NCI-H146 (cell line): ENCODE measurements at regions not wholly inside any gene's neighbourhood (a gene's known extent, or its start where the extent isn't known, plus 50 kb on each side); places are given as distances from the start of the nearest gene placed in this dataset.
A peak's percentile ranks its signal among the peaks of the same experiment; 100 is the strongest.

Experiments used
- DNase-seq: peaks from one replicate; lab custom pipeline; 2025; lab: John Stamatoyannopoulos, UW

DNA sequence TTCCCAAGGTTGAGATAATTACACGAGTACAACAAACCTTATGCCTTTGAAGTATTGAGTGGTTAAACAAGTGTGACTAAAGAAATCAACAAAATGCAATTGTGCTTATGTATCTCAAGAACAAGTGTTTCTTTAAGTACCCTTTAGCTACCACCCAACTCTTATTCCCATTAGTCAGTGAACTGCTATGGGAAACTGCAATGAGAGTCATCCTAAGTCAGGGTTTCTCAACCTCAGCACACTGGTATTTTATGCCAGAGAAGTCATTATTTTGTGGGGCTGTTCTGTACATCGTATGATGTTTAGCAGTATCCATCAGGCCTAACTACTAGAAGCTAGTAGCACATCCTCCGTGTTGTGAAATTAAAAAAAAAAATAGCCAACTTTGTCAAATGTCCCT, 549.1 kb upstream of the BOD1L1 start:
- DNase-seq, result no peak

DNA sequence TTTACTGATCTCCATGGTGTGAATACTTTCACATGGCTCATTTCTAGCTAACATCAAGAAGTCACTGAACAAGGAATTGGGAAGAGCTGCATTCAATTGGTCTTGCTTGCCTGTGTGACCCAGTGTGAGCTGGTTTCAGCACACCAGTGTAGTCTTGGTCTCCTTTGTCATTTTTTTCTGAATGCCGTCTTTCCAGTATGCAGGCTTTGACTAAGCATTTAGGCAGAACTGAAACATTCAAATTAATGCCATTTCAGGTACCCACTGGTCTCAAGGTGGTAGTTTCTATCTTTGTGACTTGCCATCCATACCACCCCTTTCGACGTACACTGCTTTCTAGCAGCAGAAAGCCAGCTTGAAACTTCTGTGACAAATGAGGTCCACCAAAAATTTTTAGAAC, 550.5 kb upstream of the BOD1L1 start:
- DNase-seq, result no peak

DNA sequence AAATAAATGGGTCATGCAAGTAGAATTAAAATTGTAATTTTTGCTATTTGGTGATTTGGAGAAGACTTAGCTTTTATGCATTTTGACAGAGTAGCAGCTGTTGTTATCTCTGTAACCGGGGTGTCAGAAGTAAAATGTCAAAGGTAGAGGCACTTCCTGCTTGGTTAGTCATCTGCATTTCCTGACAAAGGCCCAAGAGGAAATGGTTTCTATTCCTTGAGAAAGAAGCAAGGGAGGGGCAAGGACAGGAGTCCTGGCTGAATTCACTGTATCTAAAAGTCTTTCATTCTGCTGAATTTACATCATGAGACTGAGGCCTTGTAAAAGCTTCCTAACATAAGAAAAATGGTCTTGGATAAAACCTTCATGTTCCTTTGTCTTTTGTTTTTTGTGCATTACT, 550.9 kb upstream of the BOD1L1 start:
- DNase-seq, result no peak

DNA sequence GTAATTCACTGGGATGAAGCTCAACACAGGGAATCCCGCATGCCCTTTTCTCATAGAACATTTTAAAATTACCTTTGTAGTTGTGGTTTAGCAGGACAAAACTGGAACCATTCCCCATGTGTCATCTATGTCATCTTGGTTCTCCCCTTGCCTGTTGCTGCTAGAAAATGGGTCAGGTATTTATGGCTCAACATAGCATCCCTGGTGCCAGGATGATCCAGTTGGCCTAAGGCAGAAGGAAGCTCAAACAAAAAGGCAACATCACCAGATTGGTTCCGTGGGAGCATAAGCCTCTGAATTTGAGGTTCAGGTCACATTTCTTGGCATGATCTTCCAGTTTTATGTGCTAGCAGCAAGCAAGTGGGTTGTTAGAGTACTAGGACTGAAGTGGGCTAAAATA, 552.6 kb upstream of the BOD1L1 start:
- DNase-seq, result no peak

DNA sequence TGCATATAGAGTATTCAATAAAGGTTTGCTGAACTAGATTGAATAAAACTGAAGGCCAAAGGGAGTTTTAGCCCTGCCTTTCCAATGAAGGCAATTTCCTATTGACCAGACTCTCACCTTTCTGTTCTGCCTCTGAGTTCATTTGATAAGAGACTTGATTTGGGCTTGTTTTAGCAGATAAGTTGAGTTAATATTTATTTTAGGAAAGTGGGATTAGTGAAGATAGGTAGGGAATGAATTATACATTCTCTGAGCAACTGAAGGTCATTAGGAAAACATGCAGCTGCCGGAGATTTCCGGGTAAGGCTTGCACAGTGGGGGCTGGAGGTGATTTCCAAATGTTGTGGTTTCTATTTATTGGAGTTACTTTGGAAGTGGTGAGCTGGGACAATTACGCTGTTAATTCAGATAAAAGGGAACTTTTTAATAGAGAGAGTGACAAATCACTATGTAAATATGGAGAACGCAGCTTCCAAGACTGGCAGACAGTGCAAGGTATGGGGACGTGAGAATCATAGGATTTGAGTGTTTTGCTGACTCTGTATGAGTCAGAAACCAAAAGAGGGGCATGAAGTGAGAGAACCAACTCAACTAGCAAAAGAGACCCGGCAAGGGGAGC, 553.6 kb upstream of the BOD1L1 start:
- peak; percentile 73 for DNase-seq

DNA sequence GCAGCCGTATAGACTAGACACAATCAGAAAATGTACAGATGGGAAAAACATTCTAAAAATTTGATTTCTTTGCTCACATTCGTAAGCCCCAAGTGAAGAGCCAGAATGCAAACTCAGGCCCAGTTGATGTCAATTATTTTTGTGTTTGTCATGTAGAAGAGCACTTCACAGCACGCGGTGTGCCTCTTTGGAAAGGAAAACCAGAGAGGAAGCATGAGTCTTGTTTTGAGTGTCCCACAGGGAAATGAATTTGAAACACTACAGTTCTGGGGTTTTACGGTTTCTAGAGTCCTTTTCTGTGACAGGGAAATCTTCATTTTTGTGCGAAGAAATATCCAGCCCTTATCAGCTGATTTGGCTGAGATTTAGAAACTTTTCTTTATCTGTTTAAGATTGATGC, 554.6 kb upstream of the BOD1L1 start:
- no peak for DNase-seq

DNA sequence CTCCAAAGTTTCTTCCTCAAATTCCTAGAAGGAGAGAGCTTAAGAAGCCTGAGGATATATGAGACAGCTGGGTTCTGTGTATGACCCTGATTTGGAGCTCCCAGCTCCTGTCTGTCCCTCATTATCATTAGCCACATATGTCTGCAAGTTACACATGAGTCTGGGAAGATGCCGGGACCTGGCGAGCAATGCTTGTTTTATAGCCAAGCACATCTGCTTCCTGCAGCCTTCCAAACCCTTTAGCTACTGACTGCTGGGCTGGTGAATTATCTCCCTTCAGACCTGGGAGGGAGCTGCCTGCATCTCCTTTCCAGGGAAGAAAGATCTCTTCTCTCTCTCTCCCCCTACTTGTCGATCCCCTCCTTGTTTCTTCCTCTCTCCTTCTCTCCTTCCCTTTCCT, 556.7 kb upstream of the BOD1L1 start:
- DNase-seq, result peak; percentile 4

DNA sequence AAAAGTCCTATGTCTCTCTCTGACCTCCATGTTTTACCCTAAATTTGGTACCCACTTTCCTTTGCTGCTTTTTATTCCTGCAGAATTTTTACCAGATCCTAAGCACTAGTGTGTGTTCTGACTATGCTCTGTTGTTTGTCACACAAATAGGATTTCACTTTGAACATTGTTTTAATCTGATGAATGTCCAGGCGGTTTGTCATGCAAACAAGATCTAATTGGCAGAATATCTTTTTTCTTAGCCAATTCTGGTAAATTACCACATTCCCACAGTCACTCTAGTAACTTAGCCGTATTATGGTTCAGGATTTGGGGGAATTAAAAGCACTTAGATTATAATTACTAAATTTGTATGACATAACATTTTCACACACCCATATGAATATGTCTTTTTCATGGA, 557.2 kb upstream of the BOD1L1 start:
- no peak for DNase-seq

DNA sequence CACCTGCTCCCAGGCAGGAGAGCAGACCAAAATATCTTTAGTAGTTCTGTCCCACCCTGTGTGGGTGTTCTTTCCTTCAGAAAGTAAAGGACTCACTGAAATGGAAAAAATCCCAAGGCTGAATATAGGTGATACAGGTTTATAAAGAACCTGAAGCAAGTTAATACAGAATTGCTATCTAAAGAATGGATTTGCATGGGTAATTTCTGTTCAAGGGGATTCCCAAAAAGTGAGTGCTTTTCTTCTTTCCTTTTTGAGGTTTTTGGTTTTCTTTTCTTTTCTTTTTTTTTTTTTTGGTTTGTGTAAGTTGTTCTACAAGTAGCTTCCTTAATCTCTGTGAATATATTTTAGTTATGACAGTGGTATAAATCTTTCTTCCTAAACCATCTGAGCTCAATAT, 560.7 kb upstream of the BOD1L1 start:
- DNase-seq, result no peak

DNA sequence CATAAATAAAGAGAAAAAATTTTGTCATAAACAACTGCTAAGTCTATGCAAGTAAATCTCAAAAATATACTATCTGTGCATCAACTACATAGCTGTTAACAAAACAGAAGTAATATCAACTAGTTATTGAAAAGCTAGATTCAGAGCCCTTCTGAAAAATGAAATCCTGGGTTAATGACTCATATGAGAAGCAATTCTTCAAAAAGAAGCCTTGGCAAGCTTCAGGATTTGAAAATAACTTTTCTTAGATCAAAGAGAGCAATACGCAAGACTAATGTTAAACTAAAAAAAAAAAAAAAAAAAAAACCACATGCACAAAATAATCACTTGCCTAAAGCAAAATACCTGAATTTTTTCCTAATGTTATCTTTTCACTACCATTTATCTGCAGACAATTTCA, 566.1 kb upstream of the BOD1L1 start:
- DNase-seq, result no peak

DNA sequence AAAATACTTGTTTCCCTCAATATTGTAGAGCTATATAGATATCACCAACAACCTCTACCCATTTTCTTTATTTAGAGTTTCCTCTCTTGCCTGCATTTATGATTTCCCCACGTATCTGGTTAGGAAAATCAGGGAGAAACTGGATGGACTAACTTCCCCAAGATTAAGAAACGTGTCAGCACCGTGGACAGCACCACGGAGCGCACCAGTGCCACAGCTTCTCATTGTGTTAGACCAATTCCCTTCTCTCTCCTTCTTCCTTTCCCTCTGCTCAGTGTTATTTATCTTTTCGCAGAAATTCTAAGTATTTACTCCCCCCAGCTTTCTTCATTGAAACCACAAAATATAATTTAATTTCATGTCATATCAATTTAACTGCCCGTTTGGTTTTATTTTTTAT, 568.6 kb upstream of the BOD1L1 start:
- no peak for DNase-seq

DNA sequence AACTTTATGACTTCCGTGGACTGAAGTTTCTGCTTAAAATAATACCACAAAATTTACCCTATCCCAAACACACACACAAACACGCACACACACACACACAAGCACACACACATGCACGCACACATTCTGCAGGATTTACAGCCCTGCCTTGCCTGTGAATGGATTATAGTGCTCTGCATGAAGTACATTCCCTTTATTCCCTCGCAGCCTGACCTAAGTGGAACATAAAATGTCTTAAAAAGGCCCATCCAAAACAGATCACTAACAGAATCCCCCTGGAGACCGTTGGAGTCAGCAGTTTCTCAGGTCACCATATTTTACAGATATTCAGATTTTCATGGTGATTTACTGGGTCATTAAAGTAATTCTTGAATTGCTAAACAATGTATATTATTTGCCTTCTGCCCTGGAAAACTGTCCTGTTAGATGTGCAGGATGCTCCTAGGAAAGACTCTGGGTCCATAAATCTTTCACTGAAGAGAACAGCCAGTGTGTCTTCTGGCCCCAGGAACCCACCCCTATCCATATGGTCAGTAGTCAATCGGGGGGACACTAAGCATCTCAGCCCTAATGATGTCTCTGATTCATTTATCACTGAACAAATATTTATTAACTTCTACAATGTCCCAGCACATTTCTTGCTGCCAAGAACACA, 587.7 kb upstream of the BOD1L1 start:
- DNase-seq, result no peak

DNA sequence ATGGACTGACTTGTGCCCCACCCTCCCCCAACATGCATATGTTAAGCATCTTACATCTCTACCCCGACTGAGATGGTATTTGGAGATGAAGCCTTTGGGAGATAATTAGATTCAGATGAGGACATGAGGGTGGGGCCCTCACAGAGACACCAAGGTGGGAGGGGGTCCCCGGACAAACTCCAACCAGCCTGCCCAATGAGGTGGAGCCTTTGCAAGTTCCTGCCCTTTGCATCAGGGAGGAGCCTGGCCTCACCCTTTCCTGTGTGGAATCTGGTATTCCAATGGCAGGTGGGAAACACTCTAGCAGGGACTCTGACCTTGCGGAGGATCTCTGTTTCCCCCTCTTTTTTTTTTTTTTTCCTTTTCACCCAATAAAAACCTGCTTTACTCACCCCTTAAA, 589.9 kb upstream of the BOD1L1 start:
- no peak for DNase-seq

DNA sequence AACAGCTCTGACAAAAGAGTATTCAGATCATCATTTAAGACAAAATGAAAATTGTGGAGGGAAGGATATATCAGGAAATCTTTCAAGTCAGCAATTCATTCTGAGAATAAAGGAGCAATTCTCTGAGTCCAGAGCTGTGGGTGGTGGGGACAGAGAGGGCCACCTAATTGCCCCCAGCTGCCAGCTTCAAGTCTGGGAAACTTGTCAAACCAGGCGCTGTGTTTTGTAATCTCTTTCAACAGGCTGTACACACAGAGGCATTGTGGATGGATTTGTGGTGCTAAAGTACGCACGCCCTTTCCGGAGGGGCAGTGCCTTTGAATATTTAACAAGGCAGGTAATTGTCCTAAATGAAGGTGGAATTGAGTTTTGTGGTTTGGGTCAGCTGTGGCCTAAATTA, 591.1 kb upstream of the BOD1L1 start:
- peak; percentile 75 for DNase-seq

DNA sequence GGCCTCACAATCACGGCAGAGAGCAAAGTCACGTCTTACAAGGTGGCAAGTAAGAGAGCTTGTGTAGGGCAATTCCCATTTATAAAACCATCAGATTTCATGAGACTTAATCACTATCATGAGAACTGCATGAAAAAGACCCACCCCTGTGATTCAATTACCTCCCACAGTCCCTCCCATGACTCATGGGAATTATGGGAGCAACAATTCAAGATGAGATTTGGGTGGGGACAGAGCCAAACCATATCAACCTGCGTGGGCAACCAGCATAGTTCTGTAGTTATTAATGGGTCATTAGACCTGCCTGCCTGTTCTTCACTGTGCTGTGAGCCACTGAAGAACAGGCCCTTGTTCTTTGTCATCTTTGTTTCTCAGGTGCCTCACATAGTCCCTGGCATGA, 593.7 kb upstream of the BOD1L1 start:
- no peak for DNase-seq

DNA sequence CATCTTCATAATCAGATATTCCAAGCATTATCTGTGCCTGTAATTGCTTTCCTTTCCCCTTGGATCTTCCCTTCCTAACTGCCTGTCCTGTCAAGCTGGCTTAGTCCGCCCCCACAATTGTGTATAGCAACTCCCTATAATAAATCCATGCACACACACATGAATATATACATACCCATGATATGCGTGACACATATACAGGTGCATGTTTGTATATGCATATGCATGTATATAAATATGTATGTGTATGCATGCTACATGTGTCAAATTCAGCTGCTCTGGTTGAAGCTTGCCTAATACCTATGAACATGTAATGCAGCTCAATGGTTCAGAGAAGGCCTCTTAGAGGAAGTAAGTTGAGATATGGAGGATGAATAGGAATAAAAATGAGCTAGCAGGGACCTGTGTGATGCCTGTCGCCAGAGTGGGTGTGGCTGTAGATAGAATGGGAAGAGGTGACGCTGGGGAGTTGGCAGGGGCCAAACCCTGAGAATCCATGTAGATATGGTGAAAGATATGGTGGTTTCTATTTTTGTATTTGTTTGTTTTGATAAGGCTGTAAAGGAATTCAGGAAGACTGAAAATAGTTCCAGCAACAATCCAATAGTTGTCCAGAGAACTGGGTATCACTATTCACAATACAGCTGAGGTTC, 595.0 kb upstream of the BOD1L1 start:
- no peak for DNase-seq

DNA sequence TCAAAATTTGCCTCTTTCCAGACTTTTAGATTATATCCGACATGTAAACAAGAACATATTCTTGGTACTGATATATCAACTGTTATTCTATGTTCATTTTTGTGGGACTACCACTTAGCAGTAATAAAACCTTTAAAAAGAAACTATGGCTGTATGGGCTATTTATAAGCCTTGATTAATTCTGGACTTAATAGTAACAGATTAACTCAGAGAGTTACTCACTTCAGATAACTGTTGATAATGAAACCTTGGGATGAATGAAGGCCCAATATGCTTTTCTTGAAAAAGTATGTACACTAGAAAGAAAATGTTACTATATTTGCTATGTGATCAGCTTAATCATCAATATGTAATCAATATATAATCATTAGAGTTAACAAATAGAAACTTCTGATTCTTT, 595.9 kb upstream of the BOD1L1 start:
- no peak for DNase-seq

DNA sequence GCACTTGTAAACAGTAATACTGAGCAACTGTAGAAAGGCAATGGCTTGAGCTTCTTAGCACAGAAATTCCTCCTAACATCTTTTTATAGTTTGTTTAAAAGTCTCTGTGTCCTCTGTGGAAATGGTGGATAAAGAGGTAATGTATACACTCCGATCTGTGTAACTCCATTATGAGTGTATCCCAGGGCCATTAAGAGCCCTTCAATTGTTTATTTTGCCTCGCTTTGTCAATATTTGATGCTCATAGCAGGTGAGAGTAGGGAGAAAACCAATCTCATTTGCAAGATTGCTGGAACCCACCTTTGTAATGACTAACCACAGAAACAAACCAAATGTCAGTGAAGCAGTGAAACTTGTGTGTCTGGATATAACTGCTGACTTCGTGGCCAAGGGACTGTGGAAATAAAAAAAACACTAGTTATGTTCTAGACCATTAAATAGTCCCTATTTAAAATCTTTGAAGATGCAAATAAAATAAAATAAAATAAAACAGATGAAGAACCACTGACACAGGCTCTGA, 598.2 kb upstream of the BOD1L1 start:
- peak; percentile 97 for DNase-seq

DNA sequence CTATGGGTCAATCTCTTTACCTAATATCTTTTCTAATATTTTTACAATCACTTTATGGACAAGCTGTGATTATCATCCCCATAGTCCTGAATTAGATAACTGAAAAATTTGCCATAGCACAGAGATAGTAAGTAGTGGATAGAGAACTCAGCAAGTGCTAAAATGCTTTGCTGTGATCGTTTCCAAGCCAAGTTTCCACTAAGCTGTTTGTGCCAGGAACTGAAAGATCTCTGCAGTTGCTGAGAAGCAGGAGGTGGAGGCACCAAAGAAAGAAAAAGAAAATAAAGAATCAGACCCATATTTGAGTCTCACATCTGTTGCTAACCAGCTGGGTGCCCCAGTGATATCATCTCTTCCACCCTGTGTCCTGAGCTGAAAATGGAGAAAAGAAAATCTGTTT, 605.6 kb upstream of the BOD1L1 start:
- DNase-seq, result no peak

DNA sequence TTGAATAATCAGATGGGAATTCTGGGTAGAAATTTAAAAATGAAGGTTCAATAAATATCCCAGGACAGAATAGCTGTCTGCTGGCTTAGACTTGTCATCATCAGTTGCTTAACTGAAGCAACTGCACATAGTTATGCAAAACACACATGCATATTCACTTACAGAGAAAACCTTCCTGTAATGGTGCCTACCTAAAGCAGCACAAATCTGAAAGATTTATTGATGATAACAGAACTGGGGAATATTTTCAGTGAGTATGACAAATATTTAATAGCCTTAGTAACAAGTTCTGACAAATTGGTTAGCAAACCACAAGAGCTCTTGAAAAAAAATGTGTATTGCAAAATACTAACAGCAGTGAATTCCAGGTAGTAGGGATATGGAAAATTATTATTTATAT, 606.8 kb upstream of the BOD1L1 start:
- DNase-seq, result no peak

DNA sequence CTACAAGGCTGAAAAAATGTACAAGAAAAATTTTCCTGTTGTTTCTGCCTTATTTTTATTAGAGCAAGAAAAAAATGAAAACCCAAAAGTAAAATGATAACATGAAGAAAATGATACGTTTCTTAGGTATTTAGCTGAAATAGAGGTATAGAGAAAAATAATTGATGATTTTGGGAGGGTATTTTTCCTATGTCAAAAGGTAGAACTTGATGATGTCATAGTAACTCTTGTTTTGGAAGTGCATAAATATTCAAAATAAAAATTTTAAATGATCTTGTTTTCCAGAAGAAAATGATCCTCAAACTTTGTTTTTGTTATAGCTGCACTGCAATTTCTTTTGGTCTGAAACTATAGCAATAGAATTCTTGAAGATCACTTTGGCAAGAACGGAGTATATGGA, 608.8 kb upstream of the BOD1L1 start:
- DNase-seq, result no peak

DNA sequence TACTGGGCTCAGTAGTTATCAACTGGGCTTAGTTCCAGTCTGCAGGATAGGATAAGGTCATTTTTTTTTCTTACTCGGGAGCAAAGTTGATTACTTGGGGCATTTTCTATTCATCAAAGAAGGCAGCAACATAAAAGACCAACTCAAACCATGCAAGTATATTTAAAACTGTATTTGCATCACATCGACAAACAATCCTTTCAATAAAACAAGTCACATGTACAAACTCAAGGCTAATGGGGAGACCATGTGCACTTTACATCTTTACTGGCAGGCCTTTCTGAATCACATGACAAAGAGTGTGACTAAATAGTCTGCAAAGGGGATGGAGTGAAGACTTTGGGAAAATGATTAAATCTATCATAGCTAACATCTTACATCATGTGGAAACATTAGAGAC, 610.4 kb upstream of the BOD1L1 start:
- no peak for DNase-seq

DNA sequence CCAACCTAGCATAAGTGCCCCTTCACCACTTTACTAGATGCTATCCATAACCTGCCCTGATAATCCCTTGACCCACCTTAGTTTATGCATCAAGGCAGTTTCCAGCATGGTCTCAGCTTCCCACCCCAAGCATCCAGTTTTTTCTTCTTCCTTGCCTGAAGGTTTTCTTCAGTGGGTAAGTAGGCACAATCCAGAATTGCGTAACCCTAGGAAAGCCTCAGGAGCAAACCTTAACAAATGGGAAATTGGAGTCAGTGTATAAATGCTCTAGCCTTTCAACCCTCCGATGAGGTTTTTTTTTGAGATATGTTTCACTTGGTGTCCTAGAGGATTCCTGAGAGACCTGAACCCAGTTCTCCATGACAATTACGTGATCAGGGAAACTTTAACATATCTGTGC, 614.0 kb upstream of the BOD1L1 start:
- no peak for DNase-seq

DNA sequence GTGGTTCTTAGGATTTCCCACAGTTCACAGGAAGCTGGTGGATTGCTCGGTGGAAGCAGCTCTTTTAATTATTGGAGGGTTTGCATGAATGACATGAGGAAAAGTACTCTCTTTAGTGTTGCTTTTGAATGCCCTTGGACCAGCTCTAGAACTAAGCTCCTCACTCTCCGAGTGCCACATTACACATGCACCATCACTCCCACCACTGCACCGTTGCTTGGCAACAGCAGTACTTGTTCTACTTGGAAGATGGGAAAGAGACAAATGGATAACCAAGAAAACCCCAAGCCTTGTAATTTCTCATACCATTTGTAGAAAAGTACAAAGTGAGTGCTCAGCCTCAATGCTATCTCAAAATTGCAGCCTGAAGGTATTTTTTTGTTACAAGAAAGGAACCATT, 620.2 kb upstream of the BOD1L1 start:
- peak; percentile 54 for DNase-seq
